Fibroblast of villous mesenchyme (primary cell): ENCODE measurements at regions not wholly inside any gene's neighbourhood (a gene's known extent, or its start where the extent isn't known, plus 50 kb on each side); places are given as distances from the start of the nearest gene placed in this dataset.
"Not testable (repeated sequence)": the region's sequence is repeated elsewhere in the genome, so short reads cannot be mapped to it uniquely, and the experiment has no call there.

Experiments
- DNase-seq: peaks from one replicate; pipeline ENCODE4 v3.0.0-alpha.2; 2010; ENCODE audit warnings: low read depth
- H3K4me3 ChIP-seq: 2 replicates; pipeline ENCODE4 v1.5.1; 2011; ENCODE audit warnings: low read depth, mild to moderate bottlenecking, low read length
- TF ChIP-seq, protein P1 (sequence below): IDR thresholded peaks from 2 replicates; pipeline ENCODE4 v1.5.1; 2012; ENCODE audit warnings: low read depth, mild to moderate bottlenecking, low read length; ENCODE audit not compliant: insufficient read depth

DNA sequence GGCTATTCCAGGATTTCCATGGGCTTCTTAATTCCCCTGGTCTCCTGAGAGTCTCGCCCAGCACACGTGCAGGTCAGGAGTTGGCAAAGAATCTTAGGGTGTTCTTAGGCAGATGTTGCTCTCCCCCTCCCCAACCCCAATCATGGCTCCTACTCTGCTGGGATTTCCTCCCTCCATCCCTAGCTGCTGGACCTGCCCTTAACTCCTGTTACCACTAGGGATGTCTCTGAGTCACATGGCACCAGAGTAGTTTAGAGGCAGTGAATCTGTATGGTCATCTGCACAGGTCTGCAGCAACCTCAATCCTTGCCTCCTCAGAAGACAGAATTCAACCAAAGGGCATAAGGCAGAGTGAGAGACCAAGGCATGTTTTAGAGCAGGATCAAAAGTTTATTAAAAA, 51.8 kb upstream of the CHST3 start:
- H3K4me3 ChIP-seq: no peak overlapping the region
- no peak for DNase-seq
- TF ChIP-seq, protein P1, sequence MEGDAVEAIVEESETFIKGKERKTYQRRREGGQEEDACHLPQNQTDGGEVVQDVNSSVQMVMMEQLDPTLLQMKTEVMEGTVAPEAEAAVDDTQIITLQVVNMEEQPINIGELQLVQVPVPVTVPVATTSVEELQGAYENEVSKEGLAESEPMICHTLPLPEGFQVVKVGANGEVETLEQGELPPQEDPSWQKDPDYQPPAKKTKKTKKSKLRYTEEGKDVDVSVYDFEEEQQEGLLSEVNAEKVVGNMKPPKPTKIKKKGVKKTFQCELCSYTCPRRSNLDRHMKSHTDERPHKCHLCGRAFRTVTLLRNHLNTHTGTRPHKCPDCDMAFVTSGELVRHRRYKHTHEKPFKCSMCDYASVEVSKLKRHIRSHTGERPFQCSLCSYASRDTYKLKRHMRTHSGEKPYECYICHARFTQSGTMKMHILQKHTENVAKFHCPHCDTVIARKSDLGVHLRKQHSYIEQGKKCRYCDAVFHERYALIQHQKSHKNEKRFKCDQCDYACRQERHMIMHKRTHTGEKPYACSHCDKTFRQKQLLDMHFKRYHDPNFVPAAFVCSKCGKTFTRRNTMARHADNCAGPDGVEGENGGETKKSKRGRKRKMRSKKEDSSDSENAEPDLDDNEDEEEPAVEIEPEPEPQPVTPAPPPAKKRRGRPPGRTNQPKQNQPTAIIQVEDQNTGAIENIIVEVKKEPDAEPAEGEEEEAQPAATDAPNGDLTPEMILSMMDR: no peak

GRCh38 chr10:71911296-71911953, 52.8 kb upstream of the CHST3 start:
- no peak overlapping the region for H3K4me3 ChIP-seq
- DNase-seq: peak; percentile 61
- TF ChIP-seq, protein P1: no peak

GRCh38 chr10:71909399-71910083, 54.7 kb upstream of the CHST3 start:
- no peak for DNase-seq
- TF ChIP-seq, protein P1: no peak
- H3K4me3 ChIP-seq: no peak overlapping the region

GRCh38 chr10:71908998-71909397, 55.2 kb upstream of the CHST3 start:
- TF ChIP-seq, protein P1: no peak
- no peak for DNase-seq

DNA sequence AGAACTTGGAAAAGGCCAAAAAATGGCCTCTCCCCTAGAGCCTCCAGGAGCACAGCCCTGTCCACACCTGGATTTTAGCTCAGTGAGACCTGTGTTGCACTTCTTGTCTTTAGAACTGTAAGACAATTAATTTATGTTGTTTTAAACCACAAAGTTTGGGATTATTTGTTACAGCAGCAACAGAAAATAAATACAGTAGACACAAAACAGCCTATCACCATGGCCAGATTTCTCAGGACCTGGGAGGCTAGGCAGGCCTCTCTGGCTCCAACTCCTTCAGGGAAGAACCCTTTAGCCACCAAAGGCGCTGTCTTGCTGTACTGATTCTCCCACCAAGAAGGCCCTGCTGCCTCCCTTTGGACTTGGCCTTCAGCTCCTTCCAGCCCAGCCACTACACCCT, 54.1 kb upstream of the PSAP start:
- H3K4me3 ChIP-seq: no peak overlapping the region
- TF ChIP-seq, protein P1: no peak
- DNase-seq: no peak

More at GRCh38 chr10:71908998-71909397, 55.2 kb upstream of the CHST3 start:
- H3K4me3 ChIP-seq: no peak overlapping the region

- not testable (repeated sequence) for H3K4me3 ChIP-seq, DNase-seq
These were observed 52.7 kb upstream of the PSAP start for GRCh38 chr10:71903636-71904250.

DNA sequence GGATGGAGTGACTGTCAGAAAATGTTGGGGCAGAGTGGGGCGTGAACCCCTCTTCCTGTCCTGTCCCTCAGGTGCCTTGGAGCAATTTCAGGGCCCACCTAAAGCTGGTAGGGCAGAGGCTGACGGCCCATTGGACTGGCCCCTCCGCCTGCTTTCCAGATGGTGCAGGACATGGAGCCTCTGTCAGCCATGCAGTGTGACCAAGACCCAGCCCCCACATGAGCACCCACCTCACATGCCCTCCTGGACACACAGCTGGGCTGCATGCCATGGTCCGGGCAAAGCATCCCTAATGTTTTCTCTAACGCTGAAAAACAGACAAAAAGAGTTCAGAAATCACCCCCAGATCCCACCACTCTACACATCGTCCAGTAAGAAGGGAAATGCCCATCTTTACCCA, 51.3 kb upstream of the PSAP start:
- TF ChIP-seq, protein P1: no peak
- no peak for DNase-seq
- H3K4me3 ChIP-seq: no peak overlapping the region
